DND-41 (cell line): ENCODE measurements at regions not wholly inside any gene's neighbourhood (a gene's known extent, or its start where the extent isn't known, plus 50 kb on each side); places are given as distances from the start of the nearest gene placed in this dataset.

Experiments
- CTCF ChIP-seq: IDR thresholded peaks from 2 replicates; pipeline ENCODE4 v1.5.1; 2012; ENCODE audit warnings: borderline replicate concordance, low read length, moderate library complexity, mild to moderate bottlenecking; ENCODE audit not compliant: poor library complexity, severe bottlenecking; ENCODE audit errors: extremely low read depth
- EZH2 ChIP-seq: IDR thresholded peaks from 3 replicates; pipeline ENCODE4 v1.6.1; 2012; ENCODE audit warnings: borderline replicate concordance, low read depth, mild to moderate bottlenecking, moderate library complexity, low read length, inconsistent platforms; ENCODE audit not compliant: severe bottlenecking

- TF ChIP-seq CTCF = no peak
- TF ChIP-seq EZH2 = no peak
Measured at GRCh38 chr6:166841216-166841615, 115.1 kb downstream of the RNASET2 start.
